ENCODE measurements at regions not wholly inside any gene's neighbourhood (a gene's known extent, or its start where the extent isn't known, plus 50 kb on each side); places are given as distances from the start of the nearest gene placed in this dataset.

GRCh38 chr16:86919578-86920305 is 341.4 kb downstream of the FOXL1 start:
- DNase-seq: no peak

DNA sequence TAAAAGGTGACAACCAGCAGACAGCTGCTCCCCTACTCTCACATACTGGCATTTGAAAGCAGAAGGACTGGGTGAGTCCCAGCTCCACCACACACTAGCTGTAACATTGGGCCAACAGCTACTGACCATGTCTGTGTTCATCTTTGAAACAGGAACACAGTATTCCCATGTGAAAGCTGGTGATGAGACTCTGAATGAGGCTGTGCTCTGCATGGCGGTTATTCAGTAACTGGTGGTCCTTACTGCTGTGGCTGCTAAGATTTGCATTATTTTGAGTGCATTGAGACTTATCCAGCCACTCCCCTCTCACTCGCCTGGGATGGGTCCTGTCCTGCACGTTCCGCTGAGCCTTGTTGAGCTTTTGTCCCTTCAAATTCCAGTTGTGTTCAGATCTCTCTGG is 342.9 kb downstream of the FOXL1 start:
- no peak for DNase-seq

DNA sequence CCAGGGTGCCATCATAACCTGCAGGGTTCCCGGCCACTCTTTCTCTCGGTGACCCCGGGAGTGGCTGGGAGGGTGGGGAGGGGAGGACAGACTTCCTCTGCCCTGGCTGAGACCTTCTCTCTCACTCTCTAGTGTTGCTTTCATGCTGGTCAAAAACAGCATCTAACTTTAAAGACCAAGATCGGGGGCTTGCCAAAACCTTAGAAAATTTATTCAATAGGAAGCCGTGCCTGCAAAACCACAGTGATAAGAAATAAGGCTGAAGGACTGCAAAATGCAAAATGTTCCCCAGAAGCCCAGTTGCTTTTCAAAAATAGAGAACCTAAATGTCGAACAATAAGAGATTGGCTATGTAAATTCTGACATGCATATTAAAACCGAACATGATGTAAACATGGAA is 344.0 kb downstream of the FOXL1 start:
- no peak for DNase-seq

DNA sequence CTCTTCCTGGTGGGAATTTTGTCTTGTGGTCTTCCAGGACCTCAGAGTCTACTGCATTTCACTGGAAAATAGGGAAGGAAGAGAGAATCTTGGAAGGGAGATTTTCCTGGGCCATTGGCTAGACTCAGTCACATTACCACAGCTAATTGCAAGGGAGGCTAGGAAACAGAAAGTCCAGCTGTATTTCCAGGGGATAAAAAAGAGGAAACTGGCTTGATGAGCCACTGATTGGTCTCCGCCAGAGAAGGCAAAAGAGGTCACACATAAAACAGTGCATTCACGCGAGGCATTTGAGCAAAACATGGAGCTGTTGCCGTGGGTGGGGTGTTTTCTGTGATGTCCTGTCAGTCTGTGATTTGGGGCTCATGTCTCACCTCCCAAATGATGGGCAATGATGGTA is 345.3 kb downstream of the FOXL1 start:
- DNase-seq: no peak

GRCh38 chr16:86924537-86924936 is 346.2 kb downstream of the FOXL1 start:
- no peak for DNase-seq

GRCh38 chr16:86925067-86925791 is 346.9 kb downstream of the FOXL1 start:
- DNase-seq: no peak

DNA sequence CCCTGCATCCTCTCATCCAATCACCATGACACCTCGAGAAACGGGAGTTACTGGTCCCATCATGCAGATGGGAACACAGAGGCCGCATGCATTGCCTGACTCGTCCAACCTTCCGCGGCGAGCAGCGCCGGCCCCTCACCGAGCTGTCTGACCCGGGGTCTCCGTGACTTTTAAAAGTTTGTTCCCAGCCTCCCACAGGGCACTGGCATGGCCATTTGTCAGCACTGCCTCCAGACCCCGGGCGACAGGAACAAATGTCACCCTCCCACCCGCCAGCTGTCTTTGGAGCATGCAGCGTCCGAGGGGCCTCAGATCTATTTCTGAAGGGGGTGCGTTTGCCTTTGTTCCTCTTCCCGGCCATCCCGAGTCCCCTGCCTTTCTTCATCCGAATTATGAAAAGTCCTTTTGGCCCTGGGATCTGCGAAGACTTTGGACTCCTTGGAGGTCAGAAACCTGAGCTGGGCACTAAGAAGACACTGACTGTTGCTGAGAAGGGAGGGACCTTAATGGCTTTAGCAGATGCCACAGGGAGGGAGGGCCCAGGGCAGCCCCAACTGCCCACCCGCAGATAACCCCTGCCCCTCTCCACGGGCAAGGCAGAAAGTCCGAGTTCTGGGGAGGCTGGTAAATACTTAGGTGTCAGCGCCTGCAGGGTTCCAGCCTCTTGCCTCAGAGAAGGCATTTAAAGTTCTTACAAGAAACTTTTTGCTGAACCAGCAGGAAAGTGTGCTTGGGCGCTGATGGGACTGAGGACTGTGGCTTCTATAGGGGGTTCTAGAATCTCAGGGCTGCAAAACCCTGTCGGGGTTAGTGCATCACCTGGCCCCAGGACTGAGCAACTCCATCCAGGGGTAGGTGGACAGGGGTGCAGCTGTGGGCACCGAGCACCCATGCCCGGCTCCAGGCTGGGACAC is 348.1 kb downstream of the FOXL1 start:
- DNase-seq: no peak

- no peak for DNase-seq
Observed at GRCh38 chr16:86927699-86928098, 349.4 kb downstream of the FOXL1 start.

- no peak for DNase-seq
Observed at GRCh38 chr16:86928523-86929011, 350.2 kb downstream of the FOXL1 start.

GRCh38 chr16:86929057-86929871 is 350.9 kb downstream of the FOXL1 start:
- DNase-seq: no peak

GRCh38 chr16:86930001-86930400 is 351.7 kb downstream of the FOXL1 start:
- no peak for DNase-seq

GRCh38 chr16:86930663-86931373 is 352.5 kb downstream of the FOXL1 start:
- no peak for DNase-seq

DNA sequence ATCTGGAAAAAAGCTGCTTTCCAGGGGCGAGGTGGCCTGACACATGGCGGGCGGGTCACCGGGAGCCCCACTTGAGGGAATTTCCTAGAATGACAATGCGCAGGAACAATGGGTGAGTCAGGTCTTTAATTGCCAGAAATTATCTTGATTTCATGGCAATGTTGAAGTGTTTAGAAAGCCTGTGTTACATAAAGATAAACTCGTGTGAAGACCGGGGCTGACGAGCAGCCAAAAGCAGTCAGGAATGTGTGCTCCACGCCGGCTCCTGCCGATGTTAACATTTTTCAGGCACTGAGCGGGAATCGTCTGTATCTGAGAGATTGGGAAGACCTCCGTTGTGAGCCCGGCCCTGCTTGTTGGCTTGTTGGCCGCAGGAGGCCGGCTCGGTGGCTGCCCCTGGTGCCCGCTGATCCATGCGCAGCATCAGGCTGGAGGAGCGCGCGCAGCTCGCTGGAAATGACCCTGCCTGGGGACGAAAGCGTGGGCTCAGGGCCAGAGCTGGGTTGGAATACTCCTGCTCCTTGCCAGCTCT is 353.1 kb downstream of the FOXL1 start:
- no peak for DNase-seq

DNA sequence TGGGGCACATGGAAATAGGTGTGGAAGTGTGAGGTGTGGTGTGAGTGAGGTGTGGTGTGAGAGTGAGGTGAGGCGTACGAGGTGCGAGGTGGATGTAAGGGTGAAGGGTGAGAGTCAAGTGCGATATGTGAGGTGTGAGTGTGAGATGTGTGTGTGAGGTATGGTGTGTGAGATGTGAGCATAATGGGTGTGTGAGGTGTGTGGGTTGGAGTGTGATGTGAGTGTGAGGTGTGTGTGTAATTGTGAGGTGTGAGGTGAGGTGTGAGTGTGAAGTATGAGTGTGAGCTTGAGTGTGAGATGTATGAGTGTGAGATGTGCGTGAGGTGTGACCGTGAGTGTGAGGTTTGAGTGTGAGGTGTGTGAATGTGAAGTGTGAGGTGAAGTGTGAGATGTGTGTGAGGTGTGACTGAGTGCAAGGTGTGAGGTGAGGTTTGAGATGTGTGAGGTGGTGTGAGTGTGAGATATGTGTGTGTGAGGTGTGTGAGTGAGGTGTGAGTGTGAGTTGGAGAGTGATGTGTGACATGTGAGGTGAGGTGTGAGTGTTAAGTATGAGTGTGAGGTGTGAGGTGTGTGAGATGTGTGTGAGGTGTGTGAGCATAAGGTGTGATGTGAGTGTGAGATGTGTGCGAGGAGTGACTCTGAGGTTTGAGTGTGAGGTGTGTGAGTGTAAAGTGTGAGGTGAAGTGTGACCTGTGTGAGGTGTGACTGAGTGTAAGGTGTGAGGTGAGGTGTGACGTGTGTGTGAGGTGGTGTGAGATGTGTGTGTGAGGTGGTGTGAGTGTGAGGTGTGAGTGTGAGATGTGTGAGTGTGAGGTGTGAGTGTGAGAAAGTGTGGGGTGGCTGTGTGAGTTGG is 354.0 kb downstream of the FOXL1 start:
- no peak for DNase-seq

DNA sequence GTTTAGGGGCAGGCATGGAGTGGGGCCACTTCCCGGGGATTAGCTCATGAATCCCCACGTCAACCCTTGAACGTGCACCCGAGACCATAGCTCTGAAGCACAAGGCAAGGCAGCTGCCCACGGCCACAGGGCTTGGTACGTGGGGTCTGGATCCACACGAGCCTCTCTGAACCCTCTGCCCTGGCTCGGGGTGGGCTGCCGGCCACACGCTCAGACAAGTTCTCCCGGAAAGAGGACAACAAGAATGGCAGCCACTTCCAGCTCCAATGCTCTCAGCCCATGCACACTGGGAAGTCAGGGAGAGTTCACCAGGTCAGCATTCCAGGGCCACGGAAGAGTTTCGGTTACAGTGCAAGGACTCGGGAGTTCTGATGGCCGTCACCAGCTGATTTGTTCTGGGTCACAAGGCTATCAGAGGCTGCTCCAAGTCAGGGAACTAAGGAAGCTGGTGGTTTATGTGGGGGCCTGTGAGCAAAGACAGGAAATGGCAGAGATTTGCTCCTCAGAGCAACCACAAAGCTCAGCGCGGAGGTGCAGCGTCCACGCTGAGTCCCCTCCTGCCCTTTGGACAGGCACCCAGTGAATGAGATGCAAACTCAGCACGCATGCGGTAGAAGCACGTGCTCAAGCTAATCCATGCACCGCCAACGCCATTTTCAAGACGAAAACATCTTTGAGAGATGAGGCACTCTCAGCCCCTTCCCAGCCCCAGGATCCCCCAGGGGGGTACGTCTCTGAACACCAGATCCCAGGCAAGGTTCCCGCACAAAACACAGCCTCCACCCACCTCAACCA is 356.4 kb downstream of the FOXL1 start:
- DNase-seq: no peak

DNA sequence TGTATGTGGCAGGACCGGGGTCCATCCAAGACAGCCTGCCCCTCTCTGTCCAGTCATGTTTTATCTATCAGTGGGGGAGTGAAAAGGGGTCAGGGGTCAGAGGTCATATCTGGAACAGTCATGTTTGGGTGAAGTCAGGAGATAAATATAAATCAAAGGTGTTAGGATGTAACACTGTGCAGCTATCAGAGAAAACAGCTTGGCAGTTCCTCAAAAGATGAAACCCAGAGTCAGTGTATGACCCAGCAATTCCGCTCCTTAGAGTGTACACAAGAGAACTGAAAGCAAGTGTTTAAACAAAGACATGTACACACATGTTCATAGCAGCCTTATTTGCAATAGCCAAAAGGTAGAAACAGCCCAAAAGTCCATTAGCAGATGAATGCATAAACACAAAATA is 361.3 kb downstream of the FOXL1 start:
- DNase-seq: no peak

DNA sequence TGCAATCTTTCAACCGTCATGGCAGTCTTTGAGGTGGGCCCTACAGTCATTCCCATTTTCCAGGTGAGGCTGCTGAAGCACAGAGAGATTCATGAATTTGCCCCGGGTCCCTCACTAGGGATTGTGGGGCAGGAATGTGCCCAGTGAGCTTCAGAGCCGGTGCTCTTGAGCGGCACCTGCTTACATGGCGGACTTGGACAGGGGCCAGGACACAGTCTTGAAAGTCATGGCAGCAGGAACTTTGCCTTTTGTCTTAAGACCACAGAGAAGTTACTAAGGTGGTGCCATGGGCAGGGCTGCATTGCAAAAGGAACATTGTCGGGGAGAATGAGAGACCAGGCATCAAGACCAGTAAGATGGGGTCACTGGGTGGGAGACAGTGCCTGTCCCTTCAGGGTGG is 363.4 kb downstream of the FOXL1 start:
- DNase-seq: no peak

GRCh38 chr16:86942151-86943051 is 364.1 kb downstream of the FOXL1 start:
- DNase-seq: no peak

All from activated CD8-positive, alpha-beta memory T cell treated with anti-CD3 and anti-CD28 coated beads, Interleukin-2, amount 50 U/mL, for 4 hours (primary cell).